Smooth muscle cell (in vitro differentiated cells): ENCODE measurements at regions not wholly inside any gene's neighbourhood (a gene's known extent, or its start where the extent isn't known, plus 50 kb on each side); places are given as distances from the start of the nearest gene placed in this dataset.

Source experiments
- DNase-seq: peaks from one replicate; lab custom pipeline; 2025; ENCODE audit not compliant: unreplicated experiment; lab: John Stamatoyannopoulos, UW
- H2AFZ ChIP-seq: fragments of 200-600 bp; sonication (generic); 2 replicates; pipeline ENCODE4 v1.6.0; 2016; ENCODE audit warnings: antibody characterized with exemption, low read depth, mild to moderate bottlenecking
- H3F3A ChIP-seq: fragments of 200-600 bp; sonication (generic); 2 replicates; pipeline ENCODE4 v1.6.0; 2017; ENCODE audit warnings: antibody characterized with exemption, low read depth
- H3K27ac ChIP-seq: fragments of 200-600 bp; sonication (generic); 2 replicates; pipeline ENCODE4 v1.5.1; 2016; ENCODE audit warnings: low read depth, mild to moderate bottlenecking
- H3K27me3 ChIP-seq: fragments of 200-600 bp; sonication (generic); 2 replicates; pipeline ENCODE4 v1.6.1; 2016; ENCODE audit warnings: low read depth, mild to moderate bottlenecking
- H3K36me3 ChIP-seq: fragments of 200-600 bp; sonication (generic); 2 replicates; pipeline ENCODE4 v1.5.1; 2016; ENCODE audit warnings: low read depth
- H3K4me1 ChIP-seq: fragments of 200-600 bp; sonication (generic); 2 replicates; pipeline ENCODE4 v1.5.1; 2016; ENCODE audit warnings: low read depth
- H3K4me2 ChIP-seq: fragments of 200-600 bp; sonication (generic); 2 replicates; pipeline ENCODE4 v1.6.0; 2016; ENCODE audit warnings: mild to moderate bottlenecking
- H3K4me3 ChIP-seq: fragments of 200-600 bp; sonication (generic); 2 replicates; pipeline ENCODE4 v1.5.1; 2016; ENCODE audit warnings: mild to moderate bottlenecking
- H3K79me2 ChIP-seq: fragments of 200-600 bp; sonication (generic); 2 replicates; pipeline ENCODE4 v1.6.0; 2016; ENCODE audit warnings: low read depth, mild to moderate bottlenecking
- H3K9ac ChIP-seq: fragments of 200-600 bp; sonication (generic); 2 replicates; pipeline ENCODE4 v1.6.0; 2016; ENCODE audit warnings: low read depth
- H3K9me3 ChIP-seq: fragments of 200-600 bp; sonication (generic); replicated peaks from 2 replicates; pipeline ENCODE4 v1.5.1; 2016; ENCODE audit warnings: low read depth
- H4K20me1 ChIP-seq: fragments of 200-600 bp; sonication (generic); 2 replicates; pipeline ENCODE4 v1.6.0; 2016; ENCODE audit warnings: low read depth
- CTCF ChIP-seq: fragments of 200-600 bp; sonication (generic); IDR thresholded peaks from 2 replicates; pipeline ENCODE4 v1.5.1; 2017; ENCODE audit warnings: borderline replicate concordance, mild to moderate bottlenecking, antibody characterized with exemption; ENCODE audit not compliant: insufficient read depth, poor library complexity, severe bottlenecking
- WGBS: methylation state at CpG from one replicate; pipeline ENCODE4 v1.1.7; 2016; ENCODE audit warnings: low lambda C conversion rate; 5-methylcytosine and 5-hydroxymethylcytosine counted together

- DNase-seq: no peak
Measured at GRCh38 chr15:94061041-94061440, 170.3 kb upstream of the MCTP2 start.

GRCh38 chr15:94059013-94059587 is 172.3 kb upstream of the MCTP2 start:
- DNase-seq: no peak
- Histone ChIP-seq H2AFZ (no peak overlapping the region), H3K27me3 (peaks cover 21% of the 10 kb centered on the region), H3K27ac (no peak overlapping the region), H3K9ac (no peak overlapping the region), H3K79me2 (no peaks in the 10 kb centered on the region), H3K4me3 (no peak overlapping the region), H3K4me2 (no peak overlapping the region), H3K9me3 (no peaks in the 10 kb centered on the region), H3K36me3 (no peaks in the 10 kb centered on the region), H4K20me1 (no peaks in the 10 kb centered on the region), H3F3A (no peaks in the 10 kb centered on the region), H3K4me1 (peaks cover 5% of the 10 kb centered on the region)
- TF ChIP-seq CTCF: no peak
- WGBS: 89% methylated on average over 3 of the region's 3 CpGs

More at GRCh38 chr15:94061041-94061440, 170.3 kb upstream of the MCTP2 start:
- Histone ChIP-seq H4K20me1 (no peaks in the 10 kb centered on the region), H3F3A (no peaks in the 10 kb centered on the region), H3K27ac (no peak overlapping the region), H3K9ac (no peak overlapping the region), H2AFZ (no peak overlapping the region), H3K9me3 (no peaks in the 10 kb centered on the region), H3K79me2 (no peaks in the 10 kb centered on the region), H3K4me2 (no peak overlapping the region), H3K36me3 (no peaks in the 10 kb centered on the region), H3K27me3 (peaks cover 21% of the 10 kb centered on the region), H3K4me3 (no peak overlapping the region), H3K4me1 (peaks cover 1% of the 10 kb centered on the region)
- TF ChIP-seq CTCF: no peak
- 74% methylated on average over 3 of the region's 3 CpGs for WGBS

- no peaks in the 10 kb centered on the region for H3K36me3 ChIP-seq
- H3K9me3 ChIP-seq: no peaks in the 10 kb centered on the region
- no peak overlapping the region for H3K9ac ChIP-seq
- no peaks in the 10 kb centered on the region for H4K20me1 ChIP-seq
- DNase-seq: no peak
- peak overlapping the region; percentile 68 for H3K4me2 ChIP-seq
- H3K4me3 ChIP-seq: no peak overlapping the region
- WGBS: 82% methylated on average over 1 of the region's 1 CpG
- no peak overlapping the region for H3K27ac ChIP-seq
- peaks cover 21% of the 10 kb centered on the region for H3K27me3 ChIP-seq
- H3F3A ChIP-seq: no peaks in the 10 kb centered on the region
- no peak for TF ChIP-seq CTCF
- no peaks in the 10 kb centered on the region for H3K79me2 ChIP-seq
- peaks cover 5% of the 10 kb centered on the region for H3K4me1 ChIP-seq
- H2AFZ ChIP-seq: no peak overlapping the region
Measured at GRCh38 chr15:94057305-94057704, 174.1 kb upstream of the MCTP2 start.

- no peaks in the 10 kb centered on the region for H3F3A ChIP-seq
- no peak overlapping the region for H2AFZ ChIP-seq
- no peaks in the 10 kb centered on the region for H3K79me2 ChIP-seq
- H3K9ac ChIP-seq: no peak overlapping the region
- TF ChIP-seq CTCF: no peak
- no peak overlapping the region for H3K4me3 ChIP-seq
- no peaks in the 10 kb centered on the region for H3K9me3 ChIP-seq
- H3K4me1 ChIP-seq: peaks cover 5% of the 10 kb centered on the region
- H3K27me3 ChIP-seq: peaks cover 21% of the 10 kb centered on the region
- DNase-seq: no peak
- H3K36me3 ChIP-seq: no peaks in the 10 kb centered on the region
- H3K27ac ChIP-seq: peak overlapping the region; percentile 50
- H3K4me2 ChIP-seq: peak overlapping the region; percentile 68
- no peaks in the 10 kb centered on the region for H4K20me1 ChIP-seq
Measured at GRCh38 chr15:94056314-94056713, 175.0 kb upstream of the MCTP2 start.
